ENCODE measurements at regions not wholly inside any gene's neighbourhood (a gene's known extent, or its start where the extent isn't known, plus 50 kb on each side); places are given as distances from the start of the nearest gene placed in this dataset.

DNA sequence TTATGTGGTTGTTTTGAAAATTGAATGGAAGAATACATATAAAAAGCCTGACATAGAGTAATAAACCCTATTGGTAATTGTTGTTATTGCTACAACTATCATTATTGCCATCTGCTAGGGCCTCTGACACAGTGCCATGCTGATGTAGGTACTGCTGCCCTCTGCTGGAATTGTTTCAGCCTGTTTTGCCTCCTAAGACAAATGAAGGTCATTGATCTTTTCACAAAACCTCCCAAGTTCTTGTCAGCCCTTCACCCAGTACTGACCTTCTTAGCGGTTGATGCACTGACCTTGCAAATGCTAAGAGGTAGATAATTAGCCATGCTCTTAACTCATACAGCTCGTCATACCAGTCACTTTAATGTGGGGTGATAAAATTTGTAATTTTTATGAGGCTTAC, 975.2 kb downstream of the SORCS1 start:
- TF ChIP-seq CTCF (IDR thresholded peaks at IDR 0.05) (peak in 4 of 6 experiments; percentile 17 to 40 (median 26)), POLR2A (IDR thresholded peaks at IDR 0.05) (no peak)

All from adrenal gland (tissue), 5 donors.